H1 (cell line): ENCODE measurements at regions not wholly inside any gene's neighbourhood (a gene's known extent, or its start where the extent isn't known, plus 50 kb on each side); places are given as distances from the start of the nearest gene placed in this dataset.

ENCODE experiments used
- BCL11A ChIP-seq, 2 experiments: IDR thresholded peaks; one replicate each; pipeline ENCODE4 v1.6.1; 2011; ENCODE audit warnings: low read depth in 2 of 2, low read length in 2 of 2, mild to moderate bottlenecking in 2 of 2
- E2F6 ChIP-seq: IDR thresholded peaks from 2 replicates; pipeline ENCODE4 v1.6.1; 2012; ENCODE audit warnings: inconsistent platforms
- EGR1 ChIP-seq: IDR thresholded peaks from 2 replicates; pipeline ENCODE4 v1.6.1; 2011; ENCODE audit warnings: low read depth, low read length, borderline replicate concordance
- POLR2A ChIP-seq, 2 experiments: IDR thresholded peaks; 1 replicate in 1 of 2; 2 replicates in 1 of 2; pipeline ENCODE4 v1.6.1; 2011; ENCODE audit warnings: low read depth in 2 of 2, low read length in 2 of 2, mild to moderate bottlenecking in 2 of 2; ENCODE audit errors: control extremely low read depth in 1 of 2
- RFX5 ChIP-seq: IDR thresholded peaks from 2 replicates; pipeline ENCODE4 v1.6.1; 2011; ENCODE audit warnings: low read depth, low read length, improper control_type of control experiment, borderline replicate concordance
- SRF ChIP-seq: IDR thresholded peaks from 2 replicates; pipeline ENCODE4 v1.6.1; 2011; ENCODE audit warnings: mild to moderate bottlenecking, low read depth, low read length, moderate library complexity
- TEAD4 ChIP-seq: IDR thresholded peaks from 2 replicates; pipeline ENCODE4 v1.6.1; 2012; ENCODE audit warnings: low read depth, low read length, inconsistent platforms, mixed read lengths

- TF ChIP-seq E2F6 (no peak), EGR1 (no peak), POLR2A (IDR thresholded peaks at IDR 0.05; ENCODE audit: control extremely low read depth in 1 of 2, low read depth in 2 of 2, low read length in 2 of 2) (no peak), BCL11A (IDR thresholded peaks at IDR 0.05; ENCODE audit: low read depth in 2 of 2, low read length in 2 of 2) (no peak), RFX5 (no peak), TEAD4 (no peak), SRF (no peak)
Measured at GRCh38 chr5:135158314-135158697, 124.3 kb upstream of the PITX1 start (continued).
